Hepatocyte (in vitro differentiated cells): ENCODE measurements at regions not wholly inside any gene's neighbourhood (a gene's known extent, or its start where the extent isn't known, plus 50 kb on each side); places are given as distances from the start of the nearest gene placed in this dataset.
A peak's percentile ranks its signal among the peaks of the same experiment; 100 is the strongest.

Experiments used
- DNase-seq: peaks from one replicate; pipeline ENCODE4 v3.0.0-alpha.2; 2016; ENCODE audit warnings: low spot score
- H2AFZ ChIP-seq: fragments of 200-600 bp; sonication (generic); 2 replicates; pipeline ENCODE4 v1.6.0; 2016; ENCODE audit warnings: antibody characterized with exemption, mild to moderate bottlenecking
- H3K27ac ChIP-seq: fragments of 200-600 bp; sonication (generic); 2 replicates; pipeline ENCODE4 v1.5.1; 2016; ENCODE audit warnings: mild to moderate bottlenecking
- H3K27me3 ChIP-seq: fragments of 200-600 bp; sonication (generic); 2 replicates; pipeline ENCODE4 v1.6.1; 2016
- H3K36me3 ChIP-seq: fragments of 200-600 bp; sonication (generic); replicated peaks from 2 replicates; pipeline ENCODE4 v1.5.1; 2016; ENCODE audit warnings: low read depth; ENCODE audit not compliant: insufficient read depth
- H3K4me1 ChIP-seq: fragments of 200-600 bp; sonication (generic); 2 replicates; pipeline ENCODE4 v1.5.1; 2016; ENCODE audit warnings: mild to moderate bottlenecking, moderate library complexity; ENCODE audit not compliant: insufficient read depth
- H3K4me2 ChIP-seq: fragments of 200-600 bp; sonication (generic); 2 replicates; pipeline ENCODE4 v1.6.0; 2016
- H3K4me3 ChIP-seq: fragments of 200-600 bp; sonication (generic); 2 replicates; pipeline ENCODE4 v1.5.1; 2016; ENCODE audit warnings: mild to moderate bottlenecking
- H3K79me2 ChIP-seq: fragments of 200-600 bp; sonication (generic); 2 replicates; pipeline ENCODE4 v1.6.0; 2017; ENCODE audit warnings: mild to moderate bottlenecking
- H3K9me2 ChIP-seq: fragments of 200-600 bp; sonication (generic); replicated peaks from 2 replicates; pipeline ENCODE4 v1.6.0; 2017; ENCODE audit warnings: mild to moderate bottlenecking; ENCODE audit not compliant: insufficient read depth
- H3K9me3 ChIP-seq: fragments of 200-600 bp; sonication (generic); 2 replicates; pipeline ENCODE4 v1.5.1; 2016; ENCODE audit warnings: low read depth, mild to moderate bottlenecking
- H4K20me1 ChIP-seq: fragments of 200-600 bp; sonication (generic); 2 replicates; pipeline ENCODE4 v1.6.0; 2016; ENCODE audit warnings: mild to moderate bottlenecking; ENCODE audit not compliant: insufficient read depth, poor library complexity, severe bottlenecking
- CTCF ChIP-seq: fragments of 200-600 bp; sonication (generic); IDR thresholded peaks from 2 replicates; pipeline ENCODE4 v1.5.1; 2016; ENCODE audit warnings: antibody characterized with exemption, mild to moderate bottlenecking; ENCODE audit not compliant: poor library complexity
- EZH2 ChIP-seq: fragments of 200-600 bp; sonication (generic); IDR thresholded peaks from 2 replicates; pipeline ENCODE4 v1.6.1; 2016; ENCODE audit warnings: antibody characterized with exemption, mild to moderate bottlenecking, borderline replicate concordance
- EZH2phosphoT487 ChIP-seq: fragments of 200-600 bp; sonication (generic); IDR thresholded peaks from one replicate; pipeline ENCODE4 v1.6.1; 2018; ENCODE audit warnings: antibody characterized with exemption, mild to moderate bottlenecking, low read depth, moderate library complexity; ENCODE audit not compliant: unreplicated experiment, severe bottlenecking
- WGBS: methylation state at CpG from one replicate; pipeline ENCODE4 v1.1.6; 2016; ENCODE audit warnings: low lambda C conversion rate; ENCODE audit errors: missing lambda C conversion rate; 5-methylcytosine and 5-hydroxymethylcytosine counted together

- no peaks in the 10 kb centered on the region for H3K27me3 ChIP-seq
- no peak overlapping the region for H3K4me3 ChIP-seq
- H3K4me2 ChIP-seq, result no peak overlapping the region
- H2AFZ ChIP-seq, result no peak overlapping the region
- H3K4me1 ChIP-seq, result peaks cover 12% of the 10 kb centered on the region
- H3K27ac ChIP-seq, result peak overlapping the region; percentile 66
- H3K79me2 ChIP-seq, result no peaks in the 10 kb centered on the region
- H3K9me3 ChIP-seq, result no peaks in the 10 kb centered on the region
- DNase-seq, result peak; percentile 20
- H4K20me1 ChIP-seq, result no peaks in the 10 kb centered on the region
- TF ChIP-seq EZH2phosphoT487, result no peak
- TF ChIP-seq EZH2, result no peak
- no peak for TF ChIP-seq CTCF
- no peaks in the 10 kb centered on the region for H3K36me3 ChIP-seq
- no peaks in the 10 kb centered on the region for H3K9me2 ChIP-seq
- 43% methylated on average over 7 of the region's 7 CpGs for WGBS
These were observed 373.1 kb upstream of the HS3ST1 start for GRCh38 chr4:11801466-11802446.

- 44% methylated on average over 1 of the region's 1 CpG for WGBS
- Histone ChIP-seq H3K9me2 (no peaks in the 10 kb centered on the region), H3K4me2 (no peak overlapping the region), H4K20me1 (no peaks in the 10 kb centered on the region), H3K36me3 (no peaks in the 10 kb centered on the region), H3K4me3 (no peak overlapping the region), H3K27me3 (no peaks in the 10 kb centered on the region), H3K27ac (no peak overlapping the region), H3K4me1 (peaks cover 12% of the 10 kb centered on the region), H3K79me2 (no peaks in the 10 kb centered on the region), H2AFZ (no peak overlapping the region), H3K9me3 (no peaks in the 10 kb centered on the region)
- DNase-seq, result no peak
- TF ChIP-seq EZH2 (no peak), EZH2phosphoT487 (no peak), CTCF (no peak)
These were observed 370.5 kb upstream of the HS3ST1 start for GRCh38 chr4:11799196-11799595.

GRCh38 chr4:11791797-11792196, 363.1 kb upstream of the HS3ST1 start:
- Histone ChIP-seq H3K4me1 (no peaks in the 10 kb centered on the region), H3K27me3 (no peaks in the 10 kb centered on the region), H3K27ac (no peak overlapping the region), H3K36me3 (no peaks in the 10 kb centered on the region), H3K9me2 (no peaks in the 10 kb centered on the region), H3K79me2 (no peaks in the 10 kb centered on the region), H3K9me3 (no peaks in the 10 kb centered on the region), H3K4me3 (no peak overlapping the region), H4K20me1 (no peaks in the 10 kb centered on the region), H3K4me2 (no peak overlapping the region), H2AFZ (no peak overlapping the region)
- TF ChIP-seq EZH2 (no peak), EZH2phosphoT487 (no peak), CTCF (no peak)
- no peak for DNase-seq
- 74% methylated on average over 3 of the region's 3 CpGs for WGBS
